Adrenal gland (tissue), 5 donors: ENCODE measurements at regions not wholly inside any gene's neighbourhood (a gene's known extent, or its start where the extent isn't known, plus 50 kb on each side); places are given as distances from the start of the nearest gene placed in this dataset.

Source experiments
- POLR2A ChIP-seq, 2 donors: fragments of 450-650 bp; IDR thresholded peaks; one replicate each; pipeline ENCODE4 v1.6.1; 2017; ENCODE audit warnings: antibody characterized with exemption in 2 of 2, mild to moderate bottlenecking in 2 of 2, moderate library complexity in 1 of 2
- TF ChIP-seq, protein P1 (sequence below), 6 experiments: fragments of 450-650 bp in 4 of 6; fragments of 200-600 bp in 2 of 6; sonication (generic) in 1 of 6; IDR thresholded peaks; 1 replicate in 5 of 6; 2 replicates in 1 of 6; pipeline versions ENCODE4 v1.5.1 to v1.8.0; 2016 to 2021; ENCODE audit warnings: antibody characterized with exemption in 6 of 6, mild to moderate bottlenecking in 2 of 6, moderate library complexity in 1 of 6
- donor health status: DM: no; HTN: no; CAD: no.

DNA sequence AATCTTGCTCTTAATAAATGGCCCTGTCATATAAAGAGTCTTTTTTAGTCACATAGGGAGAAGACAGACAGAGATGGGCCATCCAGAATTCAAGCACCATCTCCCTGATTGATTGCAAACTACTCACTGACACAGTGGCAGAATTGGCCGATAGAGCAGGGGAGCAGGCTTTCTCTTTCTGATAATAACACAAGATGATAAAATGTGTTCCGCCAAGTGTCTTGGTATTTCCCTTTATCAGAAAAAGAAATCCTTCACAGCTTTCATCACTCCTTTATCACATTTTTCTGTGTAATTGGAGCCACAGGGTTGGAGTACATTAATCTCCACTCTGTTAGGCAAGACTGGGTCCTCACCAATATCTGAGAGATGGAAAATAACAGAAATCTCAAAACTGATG lies 406.0 kb downstream of the TMEM135 start:
- TF ChIP-seq, protein P1, sequence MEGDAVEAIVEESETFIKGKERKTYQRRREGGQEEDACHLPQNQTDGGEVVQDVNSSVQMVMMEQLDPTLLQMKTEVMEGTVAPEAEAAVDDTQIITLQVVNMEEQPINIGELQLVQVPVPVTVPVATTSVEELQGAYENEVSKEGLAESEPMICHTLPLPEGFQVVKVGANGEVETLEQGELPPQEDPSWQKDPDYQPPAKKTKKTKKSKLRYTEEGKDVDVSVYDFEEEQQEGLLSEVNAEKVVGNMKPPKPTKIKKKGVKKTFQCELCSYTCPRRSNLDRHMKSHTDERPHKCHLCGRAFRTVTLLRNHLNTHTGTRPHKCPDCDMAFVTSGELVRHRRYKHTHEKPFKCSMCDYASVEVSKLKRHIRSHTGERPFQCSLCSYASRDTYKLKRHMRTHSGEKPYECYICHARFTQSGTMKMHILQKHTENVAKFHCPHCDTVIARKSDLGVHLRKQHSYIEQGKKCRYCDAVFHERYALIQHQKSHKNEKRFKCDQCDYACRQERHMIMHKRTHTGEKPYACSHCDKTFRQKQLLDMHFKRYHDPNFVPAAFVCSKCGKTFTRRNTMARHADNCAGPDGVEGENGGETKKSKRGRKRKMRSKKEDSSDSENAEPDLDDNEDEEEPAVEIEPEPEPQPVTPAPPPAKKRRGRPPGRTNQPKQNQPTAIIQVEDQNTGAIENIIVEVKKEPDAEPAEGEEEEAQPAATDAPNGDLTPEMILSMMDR (IDR thresholded peaks at IDR 0.05): no peak
- TF ChIP-seq POLR2A (IDR thresholded peaks at IDR 0.05): no peak
